Omental fat pad (tissue), 3 donors: ENCODE measurements at regions not wholly inside any gene's neighbourhood (a gene's known extent, or its start where the extent isn't known, plus 50 kb on each side); places are given as distances from the start of the nearest gene placed in this dataset.
"Not testable (repeated sequence)": the region's sequence is repeated elsewhere in the genome, so short reads cannot be mapped to it uniquely, and the experiment has no call there.

ENCODE experiments used
- ATAC-seq: fragments of 150-250 bp; one replicate; pipeline ENCODE4 v1.9.1; 2016; ENCODE audit warnings: mild to moderate bottlenecking, moderate library complexity; ENCODE audit not compliant: low FRiP score
- DNase-seq: peaks from one replicate; pipeline ENCODE4 v3.0.0-alpha.2; 2019; ENCODE audit warnings: low spot score
- CTCF ChIP-seq, 3 donors: fragments of 450-650 bp; IDR thresholded peaks; one replicate each; pipeline ENCODE4 v1.5.1; 2016 to 2017; ENCODE audit warnings: antibody characterized with exemption in 3 of 3, mild to moderate bottlenecking in 3 of 3, moderate library complexity in 2 of 3

GRCh38 chr4:154907345-154908045 is 126.4 kb downstream of the RBM46 start:
- ATAC-seq, DNase-seq: not testable (repeated sequence)

GRCh38 chr4:154908168-154908567 is 127.1 kb downstream of the RBM46 start:
- TF ChIP-seq CTCF (IDR thresholded peaks at IDR 0.05), result no peak
- ATAC-seq, result no peak
- DNase-seq, result no peak

GRCh38 chr4:154911097-154911496 is 130.0 kb downstream of the RBM46 start:
- no peak for TF ChIP-seq CTCF (IDR thresholded peaks at IDR 0.05)
- ATAC-seq (no peak), DNase-seq (no peak)

GRCh38 chr4:154911608-154912098 is 130.6 kb downstream of the RBM46 start:
- DNase-seq (no peak), ATAC-seq (no peak)
- no peak for TF ChIP-seq CTCF (IDR thresholded peaks at IDR 0.05)

GRCh38 chr4:154916068-154916467 is 135.0 kb downstream of the RBM46 start:
- no peak for TF ChIP-seq CTCF (IDR thresholded peaks at IDR 0.05)
- DNase-seq (no peak), ATAC-seq (no peak)

- ATAC-seq (no peak), DNase-seq (no peak)
- no peak for TF ChIP-seq CTCF (IDR thresholded peaks at IDR 0.05)
These were observed 146.1 kb downstream of the RBM46 start for GRCh38 chr4:154927126-154927680.

- DNase-seq, result no peak
- no peak for ATAC-seq
- TF ChIP-seq CTCF (IDR thresholded peaks at IDR 0.05), result no peak
These were observed 147.7 kb downstream of the RBM46 start for GRCh38 chr4:154928640-154929257.
